ENCODE measurements at regions not wholly inside any gene's neighbourhood (a gene's known extent, or its start where the extent isn't known, plus 50 kb on each side); places are given as distances from the start of the nearest gene placed in this dataset.

DNA sequence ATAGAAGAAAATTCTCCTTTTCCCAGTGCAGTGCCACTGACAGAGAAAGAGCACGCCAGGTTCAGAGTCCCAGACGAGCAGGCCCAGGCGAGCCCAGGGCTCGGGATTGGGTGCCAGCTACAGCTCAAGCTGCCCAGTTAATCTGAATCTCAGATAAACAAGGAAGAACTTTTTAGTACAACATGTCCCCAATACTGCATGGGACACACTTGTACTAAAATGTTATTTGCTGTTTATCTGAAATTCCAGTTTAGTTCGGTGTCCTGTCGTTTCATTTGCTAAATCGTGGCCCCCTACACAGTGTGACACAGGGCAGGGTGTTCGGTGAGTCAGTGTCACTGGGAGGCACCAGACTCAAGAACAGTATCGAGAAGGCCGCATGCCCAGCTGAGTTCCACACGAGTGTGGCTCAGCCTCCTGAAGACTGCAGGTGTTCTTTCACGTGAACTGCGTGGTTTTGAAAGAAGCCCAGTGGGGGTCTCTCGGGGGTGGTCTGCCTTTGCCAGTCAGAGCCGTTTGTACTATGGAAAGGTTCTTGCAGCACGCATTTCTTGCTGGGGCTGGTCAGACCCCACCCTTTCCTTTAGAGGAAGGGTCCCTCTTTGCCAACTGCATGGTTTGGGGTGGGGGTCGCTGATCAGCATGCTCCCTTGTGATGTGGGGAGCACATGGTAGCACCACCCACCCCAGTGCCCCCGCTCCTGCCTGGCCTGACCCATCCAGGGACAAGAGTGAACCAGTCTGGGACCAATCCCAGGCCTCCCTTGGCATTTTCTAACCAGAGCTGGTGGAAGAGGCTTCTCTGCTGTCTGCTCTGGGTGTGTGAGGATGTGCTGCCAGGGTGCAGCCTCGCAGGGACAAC lies 115.6 kb upstream of the B3GAT1 start:
- no peak for TF ChIP-seq CTCF (IDR thresholded peaks at IDR 0.05)
- no peak for TF ChIP-seq POLR2A (IDR thresholded peaks at IDR 0.05)

Data from heart left ventricle (tissue), 13 donors.